K562 (cell line): ENCODE measurements at regions not wholly inside any gene's neighbourhood (a gene's known extent, or its start where the extent isn't known, plus 50 kb on each side); places are given as distances from the start of the nearest gene placed in this dataset.

Experiments
- ATAC-seq: fragments of 200-7000 bp; cut with Tn5 transposase; 3 replicates; pipeline ENCODE4 v1.9.1; 2020; ENCODE audit warnings: moderate library complexity
- BruUV-seq: library from RNA; stranded (reverse); fragments of 400-500 nt; replicated peaks from 2 replicates; lab custom pipeline; 2021; lab: Mats Ljungman, UMichigan
- CTCF ChIA-PET: fragments of 300-600 bp; formaldehyde crosslinking; extraction: SDS; loops from one replicate; lab custom pipeline; 2021; ENCODE audit warnings: low intra/inter-chr PET ratio; lab: Yijun Ruan, JAX
- POLR2A ChIA-PET: fragments of 300-600, 350-650 bp; sonication (Branson Sonifier 250); formaldehyde crosslinking; extraction: SDS; loops from one replicate; lab custom pipeline; 2021; ENCODE audit warnings: antibody characterized with exemption, inconsistent platforms; lab: Yijun Ruan, JAX
- DNase-seq, 4 experiments: peaks; one replicate each; pipeline versions ENCODE4 v3.0.0 to v3.0.0-alpha.2; 2011 to 2018; ENCODE audit warnings: low spot score in 3 of 4, mixed read lengths in 3 of 4; ENCODE audit errors: extremely low read depth in 1 of 4
- FAIRE-seq: peaks from 2 replicates; lab custom pipeline; 2011; peaks lifted over from hg19 to GRCh38; lab: Jason Lieb, UNC
- H2AFZ ChIP-seq: 2 replicates; pipeline ENCODE4 v1.6.0; 2011; ENCODE audit warnings: low read depth, low read length, control low read depth, inconsistent platforms
- H3K27ac ChIP-seq: fragments of 200-600 bp; 3 replicates; pipeline ENCODE4 v1.8.0; 2011; ENCODE audit warnings: low read depth, mild to moderate bottlenecking, control low read depth, inconsistent platforms, low read length, moderate library complexity, mixed read lengths; ENCODE audit errors: extremely low read depth
- H3K27me3 ChIP-seq, 2 experiments: fragments of 300-600 bp in 1 of 2; 2 replicates in 1 of 2; 3 replicates in 1 of 2; pipeline versions ENCODE4 v1.6.0 to v1.8.0; 2011; ENCODE audit warnings: inconsistent platforms in 2 of 2, low read length in 2 of 2, mild to moderate bottlenecking in 1 of 2, mixed read lengths in 1 of 2, moderate library complexity in 1 of 2; ENCODE audit not compliant: control insufficient read depth in 2 of 2, insufficient read depth in 2 of 2
- H3K36me3 ChIP-seq: fragments of 300-600 bp; 3 replicates; pipeline ENCODE4 v1.8.0; 2011; ENCODE audit warnings: mild to moderate bottlenecking, low read length, inconsistent platforms; ENCODE audit not compliant: control insufficient read depth, insufficient read depth
- H3K4me1 ChIP-seq, 2 experiments: fragments of 200-600 bp in 1 of 2; replicated peaks in 1 of 2; 2 replicates in 1 of 2; 3 replicates in 1 of 2; pipeline versions ENCODE4 v1.5.1 to v1.8.0; 2011; ENCODE audit warnings: inconsistent platforms in 2 of 2, low read length in 2 of 2, mild to moderate bottlenecking in 1 of 2, mixed read lengths in 1 of 2, moderate library complexity in 1 of 2; ENCODE audit not compliant: control insufficient read depth in 2 of 2, insufficient read depth in 2 of 2
- H3K4me2 ChIP-seq: 2 replicates; pipeline ENCODE4 v1.6.1; 2011; ENCODE audit warnings: low read length, control low read depth, inconsistent platforms, mixed read lengths; ENCODE audit not compliant: insufficient read depth
- H3K4me3 ChIP-seq: fragments of 200-600 bp; sonication (generic), shearing (Covaris generic); 2 replicates; pipeline ENCODE4 v1.5.1; 2016; ENCODE audit warnings: control low read depth, inconsistent platforms
- H3K79me2 ChIP-seq: fragments of 200-600 bp; 3 replicates; pipeline ENCODE4 v1.8.0; 2011; ENCODE audit warnings: low read length, inconsistent platforms; ENCODE audit not compliant: control insufficient read depth, insufficient read depth
- H3K9ac ChIP-seq, 2 experiments: 2 replicates each; pipeline versions ENCODE4 v1.6.0 to v1.6.1; 2011; ENCODE audit warnings: low read depth in 2 of 2, low read length in 2 of 2, control low read depth in 1 of 2, inconsistent platforms in 1 of 2, mild to moderate bottlenecking in 1 of 2, mixed read lengths in 1 of 2; ENCODE audit not compliant: insufficient read depth in 1 of 2
- H3K9me1 ChIP-seq: one replicate; pipeline ENCODE4 v1.6.0; 2011; ENCODE audit warnings: inconsistent platforms, mild to moderate bottlenecking, low read length, moderate library complexity; ENCODE audit not compliant: control insufficient read depth, insufficient read depth
- H3K9me3 ChIP-seq: replicated peaks from 2 replicates; pipeline ENCODE4 v1.5.1; 2011; ENCODE audit warnings: low read depth, low read length, inconsistent platforms; ENCODE audit not compliant: control insufficient read depth, insufficient read depth
- H4K20me1 ChIP-seq: replicated peaks from 2 replicates; pipeline ENCODE4 v1.6.1; 2011; ENCODE audit warnings: low read length, inconsistent platforms, mixed read lengths; ENCODE audit not compliant: control insufficient read depth, insufficient read depth
- CEBPB ChIP-seq: fragments of 450-650 bp; IDR thresholded peaks from 2 replicates; pipeline ENCODE4 v1.6.1; 2016; ENCODE audit warnings: missing genetic modification characterization, missing compliant biosample characterization
- CTBP1 ChIP-seq: fragments of 450-650 bp; IDR thresholded peaks from 2 replicates; pipeline ENCODE4 v1.6.1; 2016; ENCODE audit warnings: borderline replicate concordance
- EP400 ChIP-seq: fragments of 450-650 bp; IDR thresholded peaks from 2 replicates; pipeline ENCODE4 v1.6.1; 2017; ENCODE audit warnings: antibody characterized with exemption, mild to moderate bottlenecking, moderate library complexity
- IRF9 ChIP-seq: fragments of 450-650 bp; IDR thresholded peaks from 2 replicates; pipeline ENCODE4 v1.6.1; 2016; ENCODE audit warnings: missing biosample characterization, missing genetic modification characterization
- MBD1 ChIP-seq: fragments of 250-450 bp; sonication (Bioruptor Pico); IDR thresholded peaks from 2 replicates; pipeline ENCODE4 v1.8.0; 2022; ENCODE audit warnings: inconsistent platforms
- RCOR1 ChIP-seq, 2 experiments: IDR thresholded peaks; 2 replicates each; pipeline ENCODE4 v1.6.1; 2012; ENCODE audit warnings: low read depth in 2 of 2, low read length in 2 of 2, borderline replicate concordance in 1 of 2, improper control_type of control experiment in 1 of 2
- REST ChIP-seq, 2 experiments: fragments of 450-650 bp; formaldehyde crosslinking in 1 of 2; IDR thresholded peaks; 2 replicates each; pipeline versions ENCODE4 v1.4.0 to v1.6.1; 2014 to 2020; ENCODE audit warnings: mild to moderate bottlenecking in 2 of 2, borderline replicate concordance in 1 of 2, low read depth in 1 of 2
- ZNF740 ChIP-seq, 3 experiments: fragments of 200-800 bp in 1 of 3; sonication (Bioruptor generic) in 1 of 3; sonication (generic) in 1 of 3; formaldehyde crosslinking in 1 of 3; IDR thresholded peaks; 2 replicates each; pipeline versions ENCODE4 v1.6.1 to v1.8.0; 2016 to 2022; ENCODE audit warnings: mild to moderate bottlenecking in 2 of 3, missing compliant biosample characterization in 2 of 3, missing genetic modification characterization in 2 of 3, missing genetic modification reagents in 1 of 3
- WGBS: fragments of 100-300 bp; shearing (Covaris generic); methylation state at CpG from one replicate; pipeline ENCODE4 v1.1.6; 2016; ENCODE audit warnings: low coverage, mixed read lengths; ENCODE audit not compliant: insufficient coverage; ENCODE audit errors: missing lambda C conversion rate; 5-methylcytosine and 5-hydroxymethylcytosine counted together
- in situ Hi-C: fragments of 300-500 bp; cut with MboI; formaldehyde crosslinking; loops from 4 replicates; pipeline ENCODE4 v1.15.0; 2018; ENCODE audit warnings: inconsistent platforms, mixed read lengths
- intact Hi-C: fragments of 100-400 bp; cut with micrococcal nuclease; formaldehyde crosslinking; loops from 2 replicates; pipeline ENCODE4 v1.14.2; 2022

- CTCF ChIA-PET = interaction anchor here (0.8 to 1.7 kb wide), 6 partner anchors 56 to 586 kb away, joined by 3 to 23 read pairs (median 4); no protein-coding TSS in a partner anchor
- Histone ChIP-seq H3K4me3 (no peak overlapping the region), H3K9ac (no peak overlapping the region), H3K27me3 (no peaks in the 10 kb centered on the region), H3K4me1 (no peaks in the 10 kb centered on the region), H3K9me1 (no peaks in the 10 kb centered on the region), H3K36me3 (no peaks in the 10 kb centered on the region), H3K4me2 (no peak overlapping the region; the same call in 1 of the 2 replicates), H3K79me2 (no peaks in the 10 kb centered on the region), H3K9me3 (no peaks in the 10 kb centered on the region), H4K20me1 (no peaks in the 10 kb centered on the region), H3K27ac (no peak overlapping the region), H2AFZ (no peak overlapping the region)
- DNase-seq (peak; percentile 63 to 85 (median 71)), ATAC-seq (peak; percentile 100), FAIRE-seq (peak; percentile 92)
- POLR2A ChIA-PET = interaction anchor here (0.8 kb wide), 1 partner anchor 10 kb away, joined by 5 read pairs; no protein-coding TSS in a partner anchor
- under 1% methylated on average over 8 of the region's 8 CpGs for WGBS
- in situ Hi-C loops (loop anchor here (10.0 kb wide), 1 partner anchor 292 kb away; no protein-coding TSS in a partner anchor), intact Hi-C loops (loop anchor here (1.0 to 5.0 kb wide), 4 partner anchors 56 to 587 kb away; no protein-coding TSS in a partner anchor)
- no TSS peak for BruUV-seq
- TF ChIP-seq CTBP1 (peak; percentile 50), IRF9 (tag) (peak; percentile 93), CEBPB (tag) (peak; percentile 98), RCOR1 (IDR thresholded peaks at IDR 0.05; ENCODE audit: borderline replicate concordance in 1 of 2, low read depth in 2 of 2, low read length in 2 of 2) (peak in 1 of 2 experiments; percentile 51; a peak in 1 of 4 replicates), ZNF740 (CRISPR knock-in tag; IDR thresholded peaks at IDR 0.05) (no peak), ZNF740 (tag; IDR thresholded peaks at IDR 0.05) (no peak), REST (IDR thresholded peaks at IDR 0.05; ENCODE audit: borderline replicate concordance) (peak; percentile 83), REST (CRISPR knock-in tag; IDR thresholded peaks at IDR 0.05; ENCODE audit: low read depth) (no peak), MBD1 (no peak), EP400 (peak; percentile 32)
Observed at GRCh38 chr1:29793101-29793546, 556.8 kb downstream of the PTPRU start.
